ENCODE measurements at regions not wholly inside any gene's neighbourhood (a gene's known extent, or its start where the extent isn't known, plus 50 kb on each side); places are given as distances from the start of the nearest gene placed in this dataset.

DNA sequence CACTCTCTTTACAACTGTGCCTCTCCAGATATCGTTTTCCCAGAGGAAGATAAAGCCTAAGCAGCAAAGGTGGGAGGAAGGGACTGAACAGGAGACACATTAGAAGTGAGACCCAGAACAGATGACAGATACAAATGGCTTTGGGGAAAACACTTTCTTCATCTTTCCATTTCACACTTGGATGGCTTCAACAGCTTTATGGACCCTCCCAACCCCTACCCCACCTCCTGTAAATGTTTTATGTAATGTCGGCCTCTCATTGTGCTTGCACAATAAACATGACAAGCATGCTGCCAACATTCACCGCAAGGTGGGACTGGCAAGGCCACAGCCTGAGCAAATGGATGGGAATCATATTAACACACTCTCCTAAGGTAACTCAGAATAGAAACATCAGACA lies 1088.6 kb downstream of the TUSC7 start (continued):
- TF ChIP-seq, protein P1, sequence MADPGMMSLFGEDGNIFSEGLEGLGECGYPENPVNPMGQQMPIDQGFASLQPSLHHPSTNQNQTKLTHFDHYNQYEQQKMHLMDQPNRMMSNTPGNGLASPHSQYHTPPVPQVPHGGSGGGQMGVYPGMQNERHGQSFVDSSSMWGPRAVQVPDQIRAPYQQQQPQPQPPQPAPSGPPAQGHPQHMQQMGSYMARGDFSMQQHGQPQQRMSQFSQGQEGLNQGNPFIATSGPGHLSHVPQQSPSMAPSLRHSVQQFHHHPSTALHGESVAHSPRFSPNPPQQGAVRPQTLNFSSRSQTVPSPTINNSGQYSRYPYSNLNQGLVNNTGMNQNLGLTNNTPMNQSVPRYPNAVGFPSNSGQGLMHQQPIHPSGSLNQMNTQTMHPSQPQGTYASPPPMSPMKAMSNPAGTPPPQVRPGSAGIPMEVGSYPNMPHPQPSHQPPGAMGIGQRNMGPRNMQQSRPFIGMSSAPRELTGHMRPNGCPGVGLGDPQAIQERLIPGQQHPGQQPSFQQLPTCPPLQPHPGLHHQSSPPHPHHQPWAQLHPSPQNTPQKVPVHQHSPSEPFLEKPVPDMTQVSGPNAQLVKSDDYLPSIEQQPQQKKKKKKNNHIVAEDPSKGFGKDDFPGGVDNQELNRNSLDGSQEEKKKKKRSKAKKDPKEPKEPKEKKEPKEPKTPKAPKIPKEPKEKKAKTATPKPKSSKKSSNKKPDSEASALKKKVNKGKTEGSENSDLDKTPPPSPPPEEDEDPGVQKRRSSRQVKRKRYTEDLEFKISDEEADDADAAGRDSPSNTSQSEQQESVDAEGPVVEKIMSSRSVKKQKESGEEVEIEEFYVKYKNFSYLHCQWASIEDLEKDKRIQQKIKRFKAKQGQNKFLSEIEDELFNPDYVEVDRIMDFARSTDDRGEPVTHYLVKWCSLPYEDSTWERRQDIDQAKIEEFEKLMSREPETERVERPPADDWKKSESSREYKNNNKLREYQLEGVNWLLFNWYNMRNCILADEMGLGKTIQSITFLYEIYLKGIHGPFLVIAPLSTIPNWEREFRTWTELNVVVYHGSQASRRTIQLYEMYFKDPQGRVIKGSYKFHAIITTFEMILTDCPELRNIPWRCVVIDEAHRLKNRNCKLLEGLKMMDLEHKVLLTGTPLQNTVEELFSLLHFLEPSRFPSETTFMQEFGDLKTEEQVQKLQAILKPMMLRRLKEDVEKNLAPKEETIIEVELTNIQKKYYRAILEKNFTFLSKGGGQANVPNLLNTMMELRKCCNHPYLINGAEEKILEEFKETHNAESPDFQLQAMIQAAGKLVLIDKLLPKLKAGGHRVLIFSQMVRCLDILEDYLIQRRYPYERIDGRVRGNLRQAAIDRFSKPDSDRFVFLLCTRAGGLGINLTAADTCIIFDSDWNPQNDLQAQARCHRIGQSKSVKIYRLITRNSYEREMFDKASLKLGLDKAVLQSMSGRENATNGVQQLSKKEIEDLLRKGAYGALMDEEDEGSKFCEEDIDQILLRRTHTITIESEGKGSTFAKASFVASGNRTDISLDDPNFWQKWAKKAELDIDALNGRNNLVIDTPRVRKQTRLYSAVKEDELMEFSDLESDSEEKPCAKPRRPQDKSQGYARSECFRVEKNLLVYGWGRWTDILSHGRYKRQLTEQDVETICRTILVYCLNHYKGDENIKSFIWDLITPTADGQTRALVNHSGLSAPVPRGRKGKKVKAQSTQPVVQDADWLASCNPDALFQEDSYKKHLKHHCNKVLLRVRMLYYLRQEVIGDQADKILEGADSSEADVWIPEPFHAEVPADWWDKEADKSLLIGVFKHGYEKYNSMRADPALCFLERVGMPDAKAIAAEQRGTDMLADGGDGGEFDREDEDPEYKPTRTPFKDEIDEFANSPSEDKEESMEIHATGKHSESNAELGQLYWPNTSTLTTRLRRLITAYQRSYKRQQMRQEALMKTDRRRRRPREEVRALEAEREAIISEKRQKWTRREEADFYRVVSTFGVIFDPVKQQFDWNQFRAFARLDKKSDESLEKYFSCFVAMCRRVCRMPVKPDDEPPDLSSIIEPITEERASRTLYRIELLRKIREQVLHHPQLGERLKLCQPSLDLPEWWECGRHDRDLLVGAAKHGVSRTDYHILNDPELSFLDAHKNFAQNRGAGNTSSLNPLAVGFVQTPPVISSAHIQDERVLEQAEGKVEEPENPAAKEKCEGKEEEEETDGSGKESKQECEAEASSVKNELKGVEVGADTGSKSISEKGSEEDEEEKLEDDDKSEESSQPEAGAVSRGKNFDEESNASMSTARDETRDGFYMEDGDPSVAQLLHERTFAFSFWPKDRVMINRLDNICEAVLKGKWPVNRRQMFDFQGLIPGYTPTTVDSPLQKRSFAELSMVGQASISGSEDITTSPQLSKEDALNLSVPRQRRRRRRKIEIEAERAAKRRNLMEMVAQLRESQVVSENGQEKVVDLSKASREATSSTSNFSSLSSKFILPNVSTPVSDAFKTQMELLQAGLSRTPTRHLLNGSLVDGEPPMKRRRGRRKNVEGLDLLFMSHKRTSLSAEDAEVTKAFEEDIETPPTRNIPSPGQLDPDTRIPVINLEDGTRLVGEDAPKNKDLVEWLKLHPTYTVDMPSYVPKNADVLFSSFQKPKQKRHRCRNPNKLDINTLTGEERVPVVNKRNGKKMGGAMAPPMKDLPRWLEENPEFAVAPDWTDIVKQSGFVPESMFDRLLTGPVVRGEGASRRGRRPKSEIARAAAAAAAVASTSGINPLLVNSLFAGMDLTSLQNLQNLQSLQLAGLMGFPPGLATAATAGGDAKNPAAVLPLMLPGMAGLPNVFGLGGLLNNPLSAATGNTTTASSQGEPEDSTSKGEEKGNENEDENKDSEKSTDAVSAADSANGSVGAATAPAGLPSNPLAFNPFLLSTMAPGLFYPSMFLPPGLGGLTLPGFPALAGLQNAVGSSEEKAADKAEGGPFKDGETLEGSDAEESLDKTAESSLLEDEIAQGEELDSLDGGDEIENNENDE (IDR thresholded peaks at IDR 0.05; ENCODE audit: insufficient replicate concordance, low read length), result no peak
- TF ChIP-seq CHD2 (IDR thresholded peaks at IDR 0.05; ENCODE audit: low read length) (no peak), POU5F1 (IDR thresholded peaks at IDR 0.05; ENCODE audit: low read depth, low read length) (no peak), CEBPB (IDR thresholded peaks at IDR 0.05; ENCODE audit: low read depth, low read length) (no peak), JUND (IDR thresholded peaks at IDR 0.05; ENCODE audit: low read length) (no peak), HDAC2 (IDR thresholded peaks at IDR 0.05; ENCODE audit: borderline replicate concordance in 1 of 2, low read depth in 2 of 2, low read length in 2 of 2) (no peak), PHF8 (conservative IDR thresholded peaks at IDR 0.05; ENCODE audit: low read depth, low read length) (no peak), SIN3A (conservative IDR thresholded peaks at IDR 0.05 in 1 of 2, IDR thresholded peaks at IDR 0.05 in 1 of 2; ENCODE audit: low read depth in 1 of 2, low read length in 2 of 2) (no peak)
